GM06990 (cell line): ENCODE measurements at regions not wholly inside any gene's neighbourhood (a gene's known extent, or its start where the extent isn't known, plus 50 kb on each side); places are given as distances from the start of the nearest gene placed in this dataset.

Source experiments
- DNase-seq: peaks from one replicate; pipeline ENCODE4 v3.0.0-alpha.2; 2011; ENCODE audit not compliant: insufficient read length; ENCODE audit errors: extremely low read depth
- H3K27me3 ChIP-seq: replicated peaks from 2 replicates; pipeline ENCODE4 v1.6.0; 2011; ENCODE audit warnings: low read length; ENCODE audit not compliant: control insufficient read depth, insufficient read depth
- H3K36me3 ChIP-seq: 2 replicates; pipeline ENCODE4 v1.5.1; 2011; ENCODE audit warnings: low read length; ENCODE audit not compliant: control insufficient read depth, insufficient read depth
- H3K4me3 ChIP-seq: replicated peaks from 2 replicates; pipeline ENCODE4 v1.5.1; 2011; ENCODE audit warnings: low read depth, mild to moderate bottlenecking, control low read depth, low read length
- CTCF ChIP-seq: IDR thresholded peaks from 2 replicates; pipeline ENCODE4 v1.5.1; 2011; ENCODE audit warnings: low read length, control low read depth, mild to moderate bottlenecking, inconsistent platforms; ENCODE audit not compliant: insufficient read depth, poor library complexity, severe bottlenecking

DNA sequence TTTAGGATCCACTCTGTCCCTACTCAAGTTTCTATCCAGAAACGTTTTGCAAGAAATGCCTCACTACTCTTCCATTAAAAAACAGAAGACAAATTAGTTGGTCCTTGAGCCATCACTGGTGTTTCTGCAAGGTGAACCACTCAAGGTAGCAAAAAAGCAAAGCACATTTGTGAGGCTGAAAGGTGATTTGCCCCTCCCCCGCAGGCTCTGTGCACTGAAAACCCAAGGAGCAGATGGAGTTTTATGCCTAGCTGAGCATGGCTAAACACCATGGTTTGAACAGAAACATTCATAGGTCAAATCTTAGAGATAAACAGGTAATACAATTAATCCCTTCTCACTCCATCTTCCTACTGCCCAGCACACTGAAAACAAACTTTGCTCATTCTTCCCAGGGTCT lies 538.2 kb upstream of the CDH5 start:
- DNase-seq = no peak
- no peak for TF ChIP-seq CTCF
- H3K27me3 ChIP-seq = no peaks in the 10 kb centered on the region
- no peak overlapping the region for H3K4me3 ChIP-seq
- H3K36me3 ChIP-seq = no peaks in the 10 kb centered on the region

DNA sequence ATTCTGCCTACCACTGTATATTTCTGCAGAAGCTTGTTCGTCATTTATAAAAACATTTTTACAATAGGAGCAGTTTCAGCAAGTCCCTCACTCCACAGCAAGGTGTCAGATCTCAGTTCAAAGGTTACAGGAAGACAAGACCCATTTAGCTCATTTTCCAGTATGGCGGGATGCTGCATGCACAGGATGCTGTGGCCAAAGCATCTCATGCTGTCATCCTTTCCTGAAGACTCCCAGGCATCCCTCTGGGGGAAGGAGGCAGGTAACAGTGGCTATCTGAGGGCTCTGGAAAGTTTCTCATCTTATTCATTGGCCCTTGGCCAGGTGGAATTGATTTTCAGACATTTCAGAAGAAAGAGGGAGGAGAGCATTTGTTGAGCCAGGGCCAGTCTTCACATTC lies 539.3 kb upstream of the CDH5 start:
- Histone ChIP-seq H3K36me3 (no peaks in the 10 kb centered on the region), H3K4me3 (no peak overlapping the region), H3K27me3 (no peaks in the 10 kb centered on the region)
- DNase-seq = no peak
- no peak for TF ChIP-seq CTCF

GRCh38 chr16:65825191-65825856 lies 541.2 kb upstream of the CDH5 start:
- Histone ChIP-seq H3K4me3 (no peak overlapping the region), H3K36me3 (no peaks in the 10 kb centered on the region), H3K27me3 (no peaks in the 10 kb centered on the region)
- DNase-seq = no peak
- no peak for TF ChIP-seq CTCF

GRCh38 chr16:65822148-65822547 lies 544.3 kb upstream of the CDH5 start:
- TF ChIP-seq CTCF = no peak
- no peaks in the 10 kb centered on the region for H3K27me3 ChIP-seq

DNA sequence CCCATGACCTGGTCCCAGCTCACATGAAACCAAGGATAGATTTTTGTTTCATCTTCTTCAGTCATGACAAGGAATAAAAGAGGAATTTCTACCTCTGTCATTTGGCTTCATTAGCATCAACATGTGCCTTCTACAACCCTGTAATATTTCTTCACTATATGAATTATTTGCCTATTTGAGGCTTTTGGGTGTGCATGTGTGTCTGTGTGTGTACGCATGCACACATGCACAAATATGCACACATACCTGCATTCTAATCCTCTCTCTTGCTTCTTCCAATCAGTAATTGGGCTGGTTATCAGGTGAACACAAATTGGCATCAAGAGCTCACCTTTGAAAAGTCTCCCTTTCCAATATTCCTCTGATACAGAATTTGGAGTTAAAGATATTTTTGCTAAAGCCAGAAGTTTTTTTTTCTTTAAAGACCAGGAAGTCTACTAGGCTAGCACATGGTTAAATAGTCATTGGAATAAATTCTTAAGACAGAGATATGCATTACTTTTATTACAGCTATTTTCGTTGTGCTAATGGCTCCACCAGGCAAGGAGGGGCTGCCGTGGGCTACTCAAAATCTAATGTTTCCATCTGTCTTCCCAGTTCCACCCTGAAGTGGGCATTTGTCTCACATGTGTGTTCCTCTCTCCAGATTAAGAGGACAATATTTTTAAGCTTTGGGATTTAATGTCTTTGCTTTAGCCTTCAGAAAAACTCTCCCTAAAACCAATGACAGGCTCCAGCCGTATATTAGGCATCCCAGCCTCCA lies 547.2 kb upstream of the CDH5 start:
- no peaks in the 10 kb centered on the region for H3K36me3 ChIP-seq

More at GRCh38 chr16:65822148-65822547, 544.3 kb upstream of the CDH5 start:
- no peak for DNase-seq
- H3K36me3 ChIP-seq = no peaks in the 10 kb centered on the region
- H3K4me3 ChIP-seq = no peak overlapping the region

More for the DNA sequence above, 547.2 kb upstream of the CDH5 start:
- DNase-seq = no peak
- no peak for TF ChIP-seq CTCF
- no peak overlapping the region for H3K4me3 ChIP-seq
- no peaks in the 10 kb centered on the region for H3K27me3 ChIP-seq
